ENCODE measurements at regions not wholly inside any gene's neighbourhood (a gene's known extent, or its start where the extent isn't known, plus 50 kb on each side); places are given as distances from the start of the nearest gene placed in this dataset.

GRCh38 chr2:155547571-155547970 is 785.0 kb downstream of the NR4A2 start:
- H3K27ac Mint-ChIP-seq: no peak overlapping the region
- H3K27me3 ChIP-seq (ENCODE audit: insufficient read depth): no peaks in the 10 kb centered on the region
- no peak for ATAC-seq
- TF ChIP-seq EZH2phosphoT487 (IDR thresholded peaks at IDR 0.05; ENCODE audit: unreplicated experiment): no peak
- TF ChIP-seq CREB1 (CRISPR knock-in tag; IDR thresholded peaks at IDR 0.05; ENCODE audit: low read depth): no peak
- TF ChIP-seq, protein P1, sequence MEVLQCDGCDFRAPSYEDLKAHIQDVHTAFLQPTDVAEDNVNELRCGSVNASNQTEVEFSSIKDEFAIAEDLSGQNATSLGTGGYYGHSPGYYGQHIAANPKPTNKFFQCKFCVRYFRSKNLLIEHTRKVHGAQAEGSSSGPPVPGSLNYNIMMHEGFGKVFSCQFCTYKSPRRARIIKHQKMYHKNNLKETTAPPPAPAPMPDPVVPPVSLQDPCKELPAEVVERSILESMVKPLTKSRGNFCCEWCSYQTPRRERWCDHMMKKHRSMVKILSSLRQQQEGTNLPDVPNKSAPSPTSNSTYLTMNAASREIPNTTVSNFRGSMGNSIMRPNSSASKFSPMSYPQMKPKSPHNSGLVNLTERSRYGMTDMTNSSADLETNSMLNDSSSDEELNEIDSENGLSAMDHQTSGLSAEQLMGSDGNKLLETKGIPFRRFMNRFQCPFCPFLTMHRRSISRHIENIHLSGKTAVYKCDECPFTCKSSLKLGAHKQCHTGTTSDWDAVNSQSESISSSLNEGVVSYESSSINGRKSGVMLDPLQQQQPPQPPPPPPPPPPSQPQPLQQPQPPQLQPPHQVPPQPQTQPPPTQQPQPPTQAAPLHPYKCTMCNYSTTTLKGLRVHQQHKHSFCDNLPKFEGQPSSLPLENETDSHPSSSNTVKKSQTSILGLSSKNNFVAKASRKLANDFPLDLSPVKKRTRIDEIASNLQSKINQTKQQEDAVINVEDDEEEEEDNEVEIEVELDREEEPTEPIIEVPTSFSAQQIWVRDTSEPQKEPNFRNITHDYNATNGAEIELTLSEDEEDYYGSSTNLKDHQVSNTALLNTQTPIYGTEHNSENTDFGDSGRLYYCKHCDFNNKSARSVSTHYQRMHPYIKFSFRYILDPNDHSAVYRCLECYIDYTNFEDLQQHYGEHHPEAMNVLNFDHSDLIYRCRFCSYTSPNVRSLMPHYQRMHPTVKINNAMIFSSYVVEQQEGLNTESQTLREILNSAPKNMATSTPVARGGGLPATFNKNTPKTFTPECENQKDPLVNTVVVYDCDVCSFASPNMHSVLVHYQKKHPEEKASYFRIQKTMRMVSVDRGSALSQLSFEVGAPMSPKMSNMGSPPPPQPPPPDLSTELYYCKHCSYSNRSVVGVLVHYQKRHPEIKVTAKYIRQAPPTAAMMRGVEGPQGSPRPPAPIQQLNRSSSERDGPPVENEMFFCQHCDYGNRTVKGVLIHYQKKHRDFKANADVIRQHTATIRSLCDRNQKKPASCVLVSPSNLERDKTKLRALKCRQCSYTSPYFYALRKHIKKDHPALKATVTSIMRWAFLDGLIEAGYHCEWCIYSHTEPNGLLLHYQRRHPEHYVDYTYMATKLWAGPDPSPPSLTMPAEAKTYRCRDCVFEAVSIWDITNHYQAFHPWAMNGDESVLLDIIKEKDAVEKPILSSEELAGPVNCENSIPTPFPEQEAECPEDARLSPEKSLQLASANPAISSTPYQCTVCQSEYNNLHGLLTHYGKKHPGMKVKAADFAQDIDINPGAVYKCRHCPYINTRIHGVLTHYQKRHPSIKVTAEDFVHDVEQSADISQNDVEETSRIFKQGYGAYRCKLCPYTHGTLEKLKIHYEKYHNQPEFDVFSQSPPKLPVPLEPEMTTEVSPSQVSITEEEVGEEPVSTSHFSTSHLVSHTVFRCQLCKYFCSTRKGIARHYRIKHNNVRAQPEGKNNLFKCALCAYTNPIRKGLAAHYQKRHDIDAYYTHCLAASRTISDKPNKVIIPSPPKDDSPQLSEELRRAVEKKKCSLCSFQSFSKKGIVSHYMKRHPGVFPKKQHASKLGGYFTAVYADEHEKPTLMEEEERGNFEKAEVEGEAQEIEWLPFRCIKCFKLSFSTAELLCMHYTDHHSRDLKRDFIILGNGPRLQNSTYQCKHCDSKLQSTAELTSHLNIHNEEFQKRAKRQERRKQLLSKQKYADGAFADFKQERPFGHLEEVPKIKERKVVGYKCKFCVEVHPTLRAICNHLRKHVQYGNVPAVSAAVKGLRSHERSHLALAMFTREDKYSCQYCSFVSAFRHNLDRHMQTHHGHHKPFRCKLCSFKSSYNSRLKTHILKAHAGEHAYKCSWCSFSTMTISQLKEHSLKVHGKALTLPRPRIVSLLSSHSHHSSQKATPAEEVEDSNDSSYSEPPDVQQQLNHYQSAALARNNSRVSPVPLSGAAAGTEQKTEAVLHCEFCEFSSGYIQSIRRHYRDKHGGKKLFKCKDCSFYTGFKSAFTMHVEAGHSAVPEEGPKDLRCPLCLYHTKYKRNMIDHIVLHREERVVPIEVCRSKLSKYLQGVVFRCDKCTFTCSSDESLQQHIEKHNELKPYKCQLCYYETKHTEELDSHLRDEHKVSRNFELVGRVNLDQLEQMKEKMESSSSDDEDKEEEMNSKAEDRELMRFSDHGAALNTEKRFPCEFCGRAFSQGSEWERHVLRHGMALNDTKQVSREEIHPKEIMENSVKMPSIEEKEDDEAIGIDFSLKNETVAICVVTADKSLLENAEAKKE (CRISPR knock-in tag; IDR thresholded peaks at IDR 0.05): no peak
- TF ChIP-seq JUNB (IDR thresholded peaks at IDR 0.05; ENCODE audit: unreplicated experiment): no peak
- TF ChIP-seq, protein P2, sequence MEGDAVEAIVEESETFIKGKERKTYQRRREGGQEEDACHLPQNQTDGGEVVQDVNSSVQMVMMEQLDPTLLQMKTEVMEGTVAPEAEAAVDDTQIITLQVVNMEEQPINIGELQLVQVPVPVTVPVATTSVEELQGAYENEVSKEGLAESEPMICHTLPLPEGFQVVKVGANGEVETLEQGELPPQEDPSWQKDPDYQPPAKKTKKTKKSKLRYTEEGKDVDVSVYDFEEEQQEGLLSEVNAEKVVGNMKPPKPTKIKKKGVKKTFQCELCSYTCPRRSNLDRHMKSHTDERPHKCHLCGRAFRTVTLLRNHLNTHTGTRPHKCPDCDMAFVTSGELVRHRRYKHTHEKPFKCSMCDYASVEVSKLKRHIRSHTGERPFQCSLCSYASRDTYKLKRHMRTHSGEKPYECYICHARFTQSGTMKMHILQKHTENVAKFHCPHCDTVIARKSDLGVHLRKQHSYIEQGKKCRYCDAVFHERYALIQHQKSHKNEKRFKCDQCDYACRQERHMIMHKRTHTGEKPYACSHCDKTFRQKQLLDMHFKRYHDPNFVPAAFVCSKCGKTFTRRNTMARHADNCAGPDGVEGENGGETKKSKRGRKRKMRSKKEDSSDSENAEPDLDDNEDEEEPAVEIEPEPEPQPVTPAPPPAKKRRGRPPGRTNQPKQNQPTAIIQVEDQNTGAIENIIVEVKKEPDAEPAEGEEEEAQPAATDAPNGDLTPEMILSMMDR (conservative IDR thresholded peaks at IDR 0.05; ENCODE audit: low read depth in 2 of 2): no peak
- TF ChIP-seq ZNF114 (CRISPR knock-in tag; IDR thresholded peaks at IDR 0.05): no peak
- TF ChIP-seq EZH2 (IDR thresholded peaks at IDR 0.05; ENCODE audit: low read depth, unreplicated experiment): no peak
- TF ChIP-seq NANOG (IDR thresholded peaks at IDR 0.05; ENCODE audit: borderline replicate concordance): no peak
- TF ChIP-seq STAT1 (IDR thresholded peaks at IDR 0.05; ENCODE audit: unreplicated experiment): no peak
- H3K4me2 ChIP-seq: no peak overlapping the region
- H3K9me2 ChIP-seq (ENCODE audit: insufficient read depth): no peaks in the 10 kb centered on the region
- DNase-seq (ENCODE audit: low spot score): no peak
- H3K36me3 Mint-ChIP-seq (ENCODE audit: low read depth): peaks cover 5% of the 10 kb centered on the region; the same call in 2 of the 3 replicates
- no peak overlapping the region for H3K4me3 ChIP-seq
- H3K36me3 ChIP-seq (ENCODE audit: insufficient read depth): no peaks in the 10 kb centered on the region
- no peaks in the 10 kb centered on the region for H4K20me1 ChIP-seq (replicated peaks; ENCODE audit: insufficient read depth)
- peaks cover 7% of the 10 kb centered on the region; the same call in 2 of the 3 replicates for H3K9me3 Mint-ChIP-seq
- H3K27me3 Mint-ChIP-seq (ENCODE audit: insufficient read depth, low read depth, poor library complexity): peaks cover 2% of the 10 kb centered on the region
- H3K4me1 Mint-ChIP-seq: peaks cover 9% of the 10 kb centered on the region
- H2AFZ ChIP-seq: no peak overlapping the region
- no peak overlapping the region for H3K4me3 Mint-ChIP-seq
- no peaks in the 10 kb centered on the region for H3F3A ChIP-seq (replicated peaks; ENCODE audit: low read depth)
- H3K4me1 ChIP-seq (ENCODE audit: insufficient read depth): peaks cover 21% of the 10 kb centered on the region
- H3K79me2 ChIP-seq (replicated peaks; ENCODE audit: insufficient read depth): no peaks in the 10 kb centered on the region
- no peak overlapping the region for H3K27ac ChIP-seq (ENCODE audit: low read depth)

All from GM23338 (cell line).